Activated T-helper 2 cell treated with anti-CD3 and anti-CD28 coated beads, Interferon-gamma antibody, Interleukin-2, Interleukin-4, amounts not matched to agents 10 μg/mL and 5 μg/mL and 100 μg/mL, durations not matched to agents 14 hours and 24 hours and 36 hours (primary cell): ENCODE measurements at regions not wholly inside any gene's neighbourhood (a gene's known extent, or its start where the extent isn't known, plus 50 kb on each side); places are given as distances from the start of the nearest gene placed in this dataset.
"Not testable (repeated sequence)": the region's sequence is repeated elsewhere in the genome, so short reads cannot be mapped to it uniquely, and the experiment has no call there.

Experiments used
- DNase-seq: peaks from one replicate; pipeline ENCODE4 v3.0.0; 2021; ENCODE audit warnings: low spot score
- H3K27ac Mint-ChIP-seq: one replicate; pipeline ENCODE4 v1.8.0; 2021; ENCODE audit warnings: mixed read lengths
- H3K27me3 Mint-ChIP-seq: one replicate; pipeline ENCODE4 v1.8.0; 2021; ENCODE audit warnings: low read depth, mixed read lengths
- H3K36me3 Mint-ChIP-seq: one replicate; pipeline ENCODE4 v1.8.0; 2021; ENCODE audit warnings: low read depth, mixed read lengths
- H3K4me1 Mint-ChIP-seq: one replicate; pipeline ENCODE4 v1.8.0; 2021; ENCODE audit warnings: low read depth, mixed read lengths
- H3K4me3 Mint-ChIP-seq: one replicate; pipeline ENCODE4 v1.8.0; 2021; ENCODE audit warnings: low read depth, mild to moderate bottlenecking, moderate library complexity, mixed read lengths
- H3K9me3 Mint-ChIP-seq: one replicate; pipeline ENCODE4 v1.8.0; 2021; ENCODE audit warnings: mixed read lengths
- intact Hi-C: fragments of 100-400 bp; cut with micrococcal nuclease; formaldehyde crosslinking; loops from one replicate; pipeline ENCODE4 v1.15.1; 2023

- DNase-seq: no peak
These were observed 302.7 kb upstream of the SMIM21 start for GRCh38 chr18:75730249-75730648.

GRCh38 chr18:75728621-75729020 is 301.1 kb upstream of the SMIM21 start:
- H3K4me1 Mint-ChIP-seq: no peaks in the 10 kb centered on the region
- no peak overlapping the region for H3K4me3 Mint-ChIP-seq
- no peak for DNase-seq
- no peaks in the 10 kb centered on the region for H3K27me3 Mint-ChIP-seq
- no peaks in the 10 kb centered on the region for H3K9me3 Mint-ChIP-seq
- intact Hi-C loops: no loop called here
- H3K27ac Mint-ChIP-seq: no peak overlapping the region
- no peaks in the 10 kb centered on the region for H3K36me3 Mint-ChIP-seq

More at GRCh38 chr18:75730249-75730648, 302.7 kb upstream of the SMIM21 start:
- no peak overlapping the region for H3K4me3 Mint-ChIP-seq
- H3K9me3 Mint-ChIP-seq: no peaks in the 10 kb centered on the region
- H3K27ac Mint-ChIP-seq: no peak overlapping the region
- no peaks in the 10 kb centered on the region for H3K36me3 Mint-ChIP-seq
- H3K4me1 Mint-ChIP-seq: no peaks in the 10 kb centered on the region
- no peaks in the 10 kb centered on the region for H3K27me3 Mint-ChIP-seq
- intact Hi-C loops: no loop called here

GRCh38 chr18:75727456-75727855 is 300.0 kb upstream of the SMIM21 start:
- H3K27me3 Mint-ChIP-seq: no peaks in the 10 kb centered on the region
- no peak overlapping the region for H3K4me3 Mint-ChIP-seq
- H3K27ac Mint-ChIP-seq: no peak overlapping the region
- intact Hi-C loops: no loop called here
- H3K36me3 Mint-ChIP-seq: no peaks in the 10 kb centered on the region
- H3K9me3 Mint-ChIP-seq: no peaks in the 10 kb centered on the region
- no peak for DNase-seq
- H3K4me1 Mint-ChIP-seq: no peaks in the 10 kb centered on the region

- no peaks in the 10 kb centered on the region for H3K36me3 Mint-ChIP-seq
- intact Hi-C loops: no loop called here
- DNase-seq: no peak
- no peaks in the 10 kb centered on the region for H3K4me1 Mint-ChIP-seq
- H3K27me3 Mint-ChIP-seq: no peaks in the 10 kb centered on the region
- no peak overlapping the region for H3K4me3 Mint-ChIP-seq
- H3K27ac Mint-ChIP-seq: no peak overlapping the region
- peaks cover 7% of the 10 kb centered on the region for H3K9me3 Mint-ChIP-seq
These were observed 296.2 kb upstream of the SMIM21 start for GRCh38 chr18:75723521-75724340.

DNA sequence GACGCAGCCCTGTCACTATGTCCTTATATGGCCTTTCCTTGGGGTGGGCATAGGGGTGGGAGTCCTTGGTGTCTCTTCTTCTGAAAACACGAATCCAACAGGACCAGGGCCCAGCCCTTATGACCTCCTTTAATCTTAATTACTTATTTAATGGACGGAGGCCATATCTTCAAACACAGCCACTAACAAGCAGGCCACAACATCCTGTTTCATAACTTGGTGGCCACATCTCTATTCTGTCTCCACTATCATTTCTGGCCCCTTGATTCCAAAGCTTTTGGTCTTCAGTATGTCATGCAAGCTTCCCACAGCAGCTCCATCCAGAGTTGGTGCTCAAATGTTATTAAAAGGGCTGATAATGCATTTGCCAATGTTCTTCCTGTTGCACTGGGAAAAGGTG is 287.3 kb upstream of the SMIM21 start:
- no peak for DNase-seq
- Mint-ChIP-seq H3K4me3 (no peak overlapping the region), H3K27me3 (no peaks in the 10 kb centered on the region), H3K36me3 (no peaks in the 10 kb centered on the region), H3K9me3 (peaks cover 8% of the 10 kb centered on the region), H3K4me1 (no peaks in the 10 kb centered on the region), H3K27ac (no peak overlapping the region)
- intact Hi-C loops: no loop called here

DNA sequence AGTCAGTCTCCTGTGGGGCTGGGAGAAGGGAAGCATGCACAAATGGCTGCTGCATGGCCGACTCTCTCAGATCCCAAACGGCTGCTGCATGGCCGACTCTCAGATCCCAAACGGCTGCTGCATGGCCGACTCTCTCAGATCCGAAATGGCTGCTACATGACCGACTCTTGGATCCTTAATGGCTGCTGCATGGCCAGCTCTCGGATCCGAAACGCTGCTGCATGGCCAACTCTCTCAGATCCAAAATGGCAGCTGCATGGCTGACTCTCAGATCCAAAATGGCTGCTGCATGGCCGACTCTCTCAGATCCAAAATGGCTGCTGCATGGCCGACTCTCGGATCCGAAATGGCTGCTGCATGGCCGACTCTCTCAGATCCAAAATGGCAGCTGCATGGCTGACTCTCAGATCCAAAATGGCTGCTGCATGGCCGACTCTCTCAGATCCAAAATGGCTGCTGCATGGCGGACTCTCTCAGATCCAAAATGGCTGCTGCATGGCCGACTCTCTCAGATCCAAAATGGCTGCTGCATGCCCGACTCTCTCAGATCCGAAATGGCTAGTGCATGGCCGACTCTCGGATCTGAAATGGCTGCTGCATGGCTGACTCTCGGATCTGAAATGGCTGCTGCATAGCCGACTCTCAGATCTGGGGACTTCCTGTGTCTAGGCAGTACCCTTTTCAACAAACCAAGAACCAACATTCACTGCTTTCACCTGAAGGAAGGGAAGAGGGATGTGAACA is 284.8 kb upstream of the SMIM21 start:
- H3K9me3 Mint-ChIP-seq, intact Hi-C loops, H3K4me3 Mint-ChIP-seq, H3K27me3 Mint-ChIP-seq, H3K4me1 Mint-ChIP-seq, DNase-seq, H3K27ac Mint-ChIP-seq, H3K36me3 Mint-ChIP-seq: not testable (repeated sequence)

GRCh38 chr18:75700561-75700960 is 273.1 kb upstream of the SMIM21 start:
- intact Hi-C loops: no loop called here
- no peaks in the 10 kb centered on the region for H3K36me3 Mint-ChIP-seq
- H3K4me1 Mint-ChIP-seq: no peaks in the 10 kb centered on the region
- H3K9me3 Mint-ChIP-seq: no peaks in the 10 kb centered on the region
- no peaks in the 10 kb centered on the region for H3K27me3 Mint-ChIP-seq
- no peak overlapping the region for H3K27ac Mint-ChIP-seq
- H3K4me3 Mint-ChIP-seq: no peak overlapping the region
- no peak for DNase-seq

- Mint-ChIP-seq H3K9me3 (no peaks in the 10 kb centered on the region), H3K27me3 (no peaks in the 10 kb centered on the region), H3K4me1 (no peaks in the 10 kb centered on the region), H3K36me3 (no peaks in the 10 kb centered on the region), H3K27ac (no peak overlapping the region), H3K4me3 (no peak overlapping the region)
- DNase-seq: no peak
- intact Hi-C loops: no loop called here
These were observed 271.4 kb upstream of the SMIM21 start for GRCh38 chr18:75698861-75699260.

GRCh38 chr18:75697493-75697892 is 270.0 kb upstream of the SMIM21 start:
- Mint-ChIP-seq H3K4me3 (no peak overlapping the region), H3K4me1 (no peaks in the 10 kb centered on the region), H3K36me3 (no peaks in the 10 kb centered on the region), H3K27me3 (no peaks in the 10 kb centered on the region), H3K27ac (no peak overlapping the region), H3K9me3 (no peaks in the 10 kb centered on the region)
- intact Hi-C loops: no loop called here
- DNase-seq: no peak

DNA sequence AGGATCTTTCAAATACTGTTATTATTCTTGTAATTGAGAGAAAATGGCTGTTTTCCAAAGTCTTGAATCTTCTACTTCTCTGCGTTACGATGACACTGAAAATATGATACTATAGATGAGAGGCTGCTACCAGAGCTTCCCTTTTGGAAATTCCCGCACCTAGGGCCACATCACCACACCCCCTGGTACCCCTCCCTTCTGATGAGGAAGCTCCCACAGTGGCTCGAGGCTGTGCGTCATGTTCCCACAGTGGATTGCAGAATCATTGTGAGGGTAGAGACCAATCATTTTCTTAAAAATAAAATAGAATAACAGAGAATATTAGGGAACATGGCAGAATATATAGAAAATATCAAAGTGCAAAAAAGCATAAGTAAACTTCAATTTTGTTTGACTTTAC is 268.9 kb upstream of the SMIM21 start:
- no peaks in the 10 kb centered on the region for H3K9me3 Mint-ChIP-seq
- H3K36me3 Mint-ChIP-seq: no peaks in the 10 kb centered on the region
- intact Hi-C loops: no loop called here
- no peak for DNase-seq
- no peak overlapping the region for H3K27ac Mint-ChIP-seq
- H3K4me1 Mint-ChIP-seq: no peaks in the 10 kb centered on the region
- no peaks in the 10 kb centered on the region for H3K27me3 Mint-ChIP-seq
- H3K4me3 Mint-ChIP-seq: no peak overlapping the region

GRCh38 chr18:75694292-75694691 is 266.8 kb upstream of the SMIM21 start:
- intact Hi-C loops: no loop called here
- H3K4me1 Mint-ChIP-seq: no peaks in the 10 kb centered on the region
- H3K9me3 Mint-ChIP-seq: no peaks in the 10 kb centered on the region
- no peak for DNase-seq
- H3K27me3 Mint-ChIP-seq: no peaks in the 10 kb centered on the region
- no peak overlapping the region for H3K27ac Mint-ChIP-seq
- H3K36me3 Mint-ChIP-seq: no peaks in the 10 kb centered on the region
- no peak overlapping the region for H3K4me3 Mint-ChIP-seq

DNA sequence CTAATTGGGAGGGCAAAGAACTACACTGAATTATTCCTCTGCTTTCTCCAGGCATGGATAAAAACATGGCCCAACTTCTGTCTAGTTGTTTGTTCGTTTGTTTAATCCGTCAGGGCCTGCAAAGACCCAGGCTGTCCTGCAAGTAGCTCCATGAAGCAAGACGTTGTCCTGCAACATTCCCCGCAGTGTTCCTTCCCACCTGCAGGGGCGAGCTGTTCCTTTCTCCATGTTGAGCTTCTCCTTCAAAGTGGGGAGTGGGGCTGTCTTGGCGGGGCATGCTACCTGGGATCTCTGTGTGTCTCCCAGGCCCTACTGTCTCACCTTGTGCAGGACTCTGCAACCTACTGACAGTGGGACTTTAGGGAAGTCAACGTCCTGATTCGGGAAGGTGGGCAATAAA is 264.0 kb upstream of the SMIM21 start:
- Mint-ChIP-seq H3K4me1 (no peaks in the 10 kb centered on the region), H3K27ac (no peak overlapping the region), H3K27me3 (peaks cover 3% of the 10 kb centered on the region), H3K36me3 (no peaks in the 10 kb centered on the region), H3K9me3 (no peaks in the 10 kb centered on the region), H3K4me3 (no peak overlapping the region)
- DNase-seq: no peak
- intact Hi-C loops: no loop called here

- H3K27me3 Mint-ChIP-seq, intact Hi-C loops, H3K9me3 Mint-ChIP-seq, H3K27ac Mint-ChIP-seq, H3K36me3 Mint-ChIP-seq, H3K4me3 Mint-ChIP-seq, H3K4me1 Mint-ChIP-seq, DNase-seq: not testable (repeated sequence)
These were observed 262.8 kb upstream of the SMIM21 start for GRCh38 chr18:75690283-75690682.
